Tibial nerve (tissue), 4 donors: ENCODE measurements at regions not wholly inside any gene's neighbourhood (a gene's known extent, or its start where the extent isn't known, plus 50 kb on each side); places are given as distances from the start of the nearest gene placed in this dataset.

ENCODE experiments used
- DNase-seq, 2 donors: peaks; one replicate each; pipeline ENCODE4 v3.0.0-alpha.2; 2019; ENCODE audit warnings: low spot score in 2 of 2
- H3K27ac ChIP-seq, 4 donors: fragments of 200-600 bp; sonication (generic) in 3 of 4; one replicate each; pipeline ENCODE4 v1.5.1; 2017 to 2019; ENCODE audit warnings: mild to moderate bottlenecking in 1 of 4
- H3K27me3 ChIP-seq, 2 donors: fragments of 200-600 bp; sonication (generic) in 1 of 2; one replicate each; pipeline versions ENCODE4 v1.5.1 to v1.6.0; 2017 to 2019
- H3K36me3 ChIP-seq, 3 donors: fragments of 200-600 bp; sonication (generic); one replicate each; pipeline ENCODE4 v1.5.1; 2018 to 2019
- H3K4me1 ChIP-seq, 4 donors: fragments of 200-600 bp; sonication (generic) in 3 of 4; one replicate each; pipeline ENCODE4 v1.5.1; 2017 to 2019
- H3K4me3 ChIP-seq, 4 donors: fragments of 200-600 bp; sonication (generic) in 3 of 4; one replicate each; pipeline ENCODE4 v1.5.1; 2017 to 2019; ENCODE audit warnings: mild to moderate bottlenecking in 1 of 4, moderate library complexity in 1 of 4
- H3K9me3 ChIP-seq, 4 donors: fragments of 200-600 bp; sonication (generic) in 3 of 4; one replicate each; pipeline ENCODE4 v1.5.1; 2017 to 2019
- CTCF ChIP-seq, 5 experiments: fragments of 200-600 bp in 3 of 5; fragments of 450-650 bp in 2 of 5; sonication (generic) in 3 of 5; IDR thresholded peaks; one replicate each; pipeline ENCODE4 v1.5.1; 2016 to 2019; ENCODE audit warnings: antibody characterized with exemption in 5 of 5, mild to moderate bottlenecking in 3 of 5, moderate library complexity in 2 of 5
- EP300 ChIP-seq, 2 donors: sonication (generic); formaldehyde crosslinking; IDR thresholded peaks; one replicate each; pipeline ENCODE4 v1.6.1; 2017; ENCODE audit warnings: antibody characterized with exemption in 2 of 2, mild to moderate bottlenecking in 1 of 2
- POLR2A ChIP-seq, 2 donors: fragments of 450-650 bp; IDR thresholded peaks; one replicate each; pipeline ENCODE4 v1.6.1; 2017; ENCODE audit warnings: antibody characterized with exemption in 2 of 2, mild to moderate bottlenecking in 2 of 2, moderate library complexity in 2 of 2
- whole genome bisulfite sequencing, 2 donors: methylation state at CpG; one replicate each; pipeline ENCODE4 v1.1.5; 2018; 5-methylcytosine and 5-hydroxymethylcytosine counted together

GRCh38 chr7:20064974-20065862 is 152.0 kb downstream of the MACC1 start:
- Histone ChIP-seq H3K4me3 (no peak overlapping the region), H3K4me1 (peaks cover 0 to 13% (median 2%) of the 10 kb centered on the region in 4 donors), H3K36me3 (no peaks in the 10 kb centered on the region), H3K27me3 (no peaks in the 10 kb centered on the region), H3K9me3 (peaks cover 0 to 11% (median 0%) of the 10 kb centered on the region in 4 donors), H3K27ac (no peak overlapping the region)
- DNase-seq = no peak
- WGBS, 2 donors = 44 to 51% methylated on average over 7 of the region's 7 CpGs
- no peak for TF ChIP-seq CTCF (IDR thresholded peaks at IDR 0.05)

GRCh38 chr7:20064181-20064970 is 152.8 kb downstream of the MACC1 start:
- Histone ChIP-seq H3K4me3 (no peak overlapping the region), H3K9me3 (peaks cover 0 to 11% (median 0%) of the 10 kb centered on the region in 4 donors), H3K27ac (no peak overlapping the region), H3K27me3 (no peaks in the 10 kb centered on the region), H3K4me1 (peaks cover 0 to 13% (median 2%) of the 10 kb centered on the region in 4 donors), H3K36me3 (no peaks in the 10 kb centered on the region)
- WGBS, 2 donors = 54 to 58% methylated on average over 5 of the region's 5 CpGs
- TF ChIP-seq EP300 (IDR thresholded peaks at IDR 0.05) (no peak), CTCF (IDR thresholded peaks at IDR 0.05) (no peak), POLR2A (IDR thresholded peaks at IDR 0.05) (no peak)
- DNase-seq = no peak

- H3K36me3 ChIP-seq = no peaks in the 10 kb centered on the region
- H3K9me3 ChIP-seq = peaks cover 0 to 11% (median 0%) of the 10 kb centered on the region in 4 donors
- no peak overlapping the region for H3K4me3 ChIP-seq
- TF ChIP-seq CTCF (IDR thresholded peaks at IDR 0.05) (no peak), POLR2A (IDR thresholded peaks at IDR 0.05) (no peak), EP300 (IDR thresholded peaks at IDR 0.05) (no peak)
- no peak overlapping the region for H3K27ac ChIP-seq
- H3K4me1 ChIP-seq = peaks cover 0 to 13% (median 2%) of the 10 kb centered on the region in 4 donors
- 58 to 68% methylated on average over 3 of the region's 3 CpGs for WGBS, 2 donors
- H3K27me3 ChIP-seq = no peaks in the 10 kb centered on the region
- no peak for DNase-seq
Measured at GRCh38 chr7:20063644-20064043, 153.5 kb downstream of the MACC1 start.

- TF ChIP-seq EP300 (IDR thresholded peaks at IDR 0.05) = no peak
- peaks cover 0 to 5% (median 0%) of the 10 kb centered on the region in 4 donors for H3K9me3 ChIP-seq
- no peak overlapping the region for H3K4me3 ChIP-seq
- H3K27me3 ChIP-seq = no peaks in the 10 kb centered on the region
- no peaks in the 10 kb centered on the region for H3K36me3 ChIP-seq
- H3K27ac ChIP-seq = no peak overlapping the region
- no peak for DNase-seq
- 100% methylated on average over 1 of the region's 1 CpG for WGBS, 2 donors
- H3K4me1 ChIP-seq = peaks cover 0 to 13% (median 2%) of the 10 kb centered on the region in 4 donors
Measured at GRCh38 chr7:20062932-20063331, 154.3 kb downstream of the MACC1 start.

- peaks cover 0 to 7% (median 0%) of the 10 kb centered on the region in 4 donors for H3K9me3 ChIP-seq
- DNase-seq = no peak
- H3K36me3 ChIP-seq = no peaks in the 10 kb centered on the region
- H3K4me3 ChIP-seq = no peak overlapping the region
- TF ChIP-seq EP300 (IDR thresholded peaks at IDR 0.05) (no peak), POLR2A (IDR thresholded peaks at IDR 0.05) (no peak), CTCF (IDR thresholded peaks at IDR 0.05) (no peak)
- no peak overlapping the region for H3K27ac ChIP-seq
- no peaks in the 10 kb centered on the region for H3K4me1 ChIP-seq
- H3K27me3 ChIP-seq = no peaks in the 10 kb centered on the region
- 70% methylated on average over 7 of the region's 7 CpGs for WGBS, 2 donors
Measured at GRCh38 chr7:20053334-20054104, 163.7 kb downstream of the MACC1 start.
